ENCODE measurements at regions not wholly inside any gene's neighbourhood (a gene's known extent, or its start where the extent isn't known, plus 50 kb on each side); places are given as distances from the start of the nearest gene placed in this dataset.

DNA sequence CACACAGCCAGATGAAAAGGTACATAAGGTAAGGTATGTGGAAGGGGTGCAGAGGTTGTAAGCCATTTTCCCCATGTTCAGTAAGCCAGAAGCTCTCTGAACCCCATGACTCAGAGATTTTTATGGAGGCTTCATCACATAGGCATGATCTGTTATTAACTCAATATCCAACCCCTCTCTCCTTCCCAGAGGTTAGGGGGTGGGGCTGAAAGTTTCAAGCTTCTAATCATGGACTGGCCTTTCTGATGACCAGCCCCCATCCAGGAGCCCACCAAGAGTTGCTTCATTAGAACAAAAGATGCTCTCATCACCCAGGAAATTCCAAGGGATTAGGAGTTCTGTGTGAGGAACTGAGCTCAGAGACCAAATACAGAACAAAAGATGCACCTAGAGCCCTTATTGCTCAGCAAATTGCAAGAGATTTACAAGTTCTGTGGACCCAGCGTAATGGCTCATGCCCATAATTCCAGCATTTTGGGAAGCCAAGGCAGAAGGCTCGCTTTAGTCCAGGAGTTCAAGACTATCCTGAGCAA, 103.2 kb upstream of the DAAM1 start:
- TF ChIP-seq CREM (IDR thresholded peaks at IDR 0.05; ENCODE audit: low read depth) (no peak), POLR2A (IDR thresholded peaks at IDR 0.05; ENCODE audit: low read depth, low read length) (no peak), SUZ12 (IDR thresholded peaks at IDR 0.05; ENCODE audit: unreplicated experiment) (no peak), RCOR1 (conservative IDR thresholded peaks at IDR 0.05; ENCODE audit: low read depth, low read length) (no peak), SMC3 (IDR thresholded peaks at IDR 0.05; ENCODE audit: borderline replicate concordance, low read length) (no peak), POU2F2 (IDR thresholded peaks at IDR 0.05; ENCODE audit: borderline replicate concordance, low read depth, low read length) (no peak), SIN3A (IDR thresholded peaks at IDR 0.05; ENCODE audit: low read depth, low read length) (no peak), SRF (IDR thresholded peaks at IDR 0.05; ENCODE audit: low read depth in 2 of 2, low read length in 2 of 2) (no peak)
- TF ChIP-seq, protein P1, sequence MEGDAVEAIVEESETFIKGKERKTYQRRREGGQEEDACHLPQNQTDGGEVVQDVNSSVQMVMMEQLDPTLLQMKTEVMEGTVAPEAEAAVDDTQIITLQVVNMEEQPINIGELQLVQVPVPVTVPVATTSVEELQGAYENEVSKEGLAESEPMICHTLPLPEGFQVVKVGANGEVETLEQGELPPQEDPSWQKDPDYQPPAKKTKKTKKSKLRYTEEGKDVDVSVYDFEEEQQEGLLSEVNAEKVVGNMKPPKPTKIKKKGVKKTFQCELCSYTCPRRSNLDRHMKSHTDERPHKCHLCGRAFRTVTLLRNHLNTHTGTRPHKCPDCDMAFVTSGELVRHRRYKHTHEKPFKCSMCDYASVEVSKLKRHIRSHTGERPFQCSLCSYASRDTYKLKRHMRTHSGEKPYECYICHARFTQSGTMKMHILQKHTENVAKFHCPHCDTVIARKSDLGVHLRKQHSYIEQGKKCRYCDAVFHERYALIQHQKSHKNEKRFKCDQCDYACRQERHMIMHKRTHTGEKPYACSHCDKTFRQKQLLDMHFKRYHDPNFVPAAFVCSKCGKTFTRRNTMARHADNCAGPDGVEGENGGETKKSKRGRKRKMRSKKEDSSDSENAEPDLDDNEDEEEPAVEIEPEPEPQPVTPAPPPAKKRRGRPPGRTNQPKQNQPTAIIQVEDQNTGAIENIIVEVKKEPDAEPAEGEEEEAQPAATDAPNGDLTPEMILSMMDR (IDR thresholded peaks at IDR 0.05 in 2 of 3, conservative IDR thresholded peaks at IDR 0.05 in 1 of 3; ENCODE audit: control insufficient read depth in 2 of 3, extremely low read depth in 1 of 3, insufficient read depth in 1 of 3, low read depth in 3 of 3, low read length in 3 of 3): no peak
- TF ChIP-seq, protein P2, sequence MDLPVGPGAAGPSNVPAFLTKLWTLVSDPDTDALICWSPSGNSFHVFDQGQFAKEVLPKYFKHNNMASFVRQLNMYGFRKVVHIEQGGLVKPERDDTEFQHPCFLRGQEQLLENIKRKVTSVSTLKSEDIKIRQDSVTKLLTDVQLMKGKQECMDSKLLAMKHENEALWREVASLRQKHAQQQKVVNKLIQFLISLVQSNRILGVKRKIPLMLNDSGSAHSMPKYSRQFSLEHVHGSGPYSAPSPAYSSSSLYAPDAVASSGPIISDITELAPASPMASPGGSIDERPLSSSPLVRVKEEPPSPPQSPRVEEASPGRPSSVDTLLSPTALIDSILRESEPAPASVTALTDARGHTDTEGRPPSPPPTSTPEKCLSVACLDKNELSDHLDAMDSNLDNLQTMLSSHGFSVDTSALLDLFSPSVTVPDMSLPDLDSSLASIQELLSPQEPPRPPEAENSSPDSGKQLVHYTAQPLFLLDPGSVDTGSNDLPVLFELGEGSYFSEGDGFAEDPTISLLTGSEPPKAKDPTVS (IDR thresholded peaks at IDR 0.05; ENCODE audit: low read depth, low read length): no peak

All from GM12878 (cell line).